Endothelial cell of umbilical vein (primary cell): ENCODE measurements at regions not wholly inside any gene's neighbourhood (a gene's known extent, or its start where the extent isn't known, plus 50 kb on each side); places are given as distances from the start of the nearest gene placed in this dataset.

Source experiments
- BruUV-seq: library from RNA; stranded (reverse); fragments of 400-500 nt; replicated peaks from 2 replicates; lab custom pipeline; 2021; lab: Mats Ljungman, UMichigan
- CTCF ChIA-PET: fragments of 300-600, 350-600 bp; sonication (Branson Sonifier 250); formaldehyde crosslinking; loops from one replicate; lab custom pipeline; 2021; ENCODE audit warnings: antibody characterized with exemption, inconsistent platforms; lab: Charles Lee
- POLR2A ChIA-PET: fragments of 300-600, 350-600 bp; sonication (Branson Sonifier 250); formaldehyde crosslinking; loops from one replicate; lab custom pipeline; 2021; ENCODE audit warnings: antibody characterized with exemption, inconsistent platforms; lab: Charles Lee
- DNase-seq: peaks from one replicate; pipeline ENCODE4 v3.0.0-alpha.2; 2011; ENCODE audit warnings: low read depth, low spot score
- FAIRE-seq: peaks from 2 replicates; lab custom pipeline; 2011; peaks lifted over from hg19 to GRCh38; lab: Jason Lieb, UNC
- H2AFZ ChIP-seq: 2 replicates; pipeline ENCODE4 v1.6.0; 2012; ENCODE audit warnings: low read depth, low read length, control low read depth, inconsistent platforms
- H3K27ac ChIP-seq: 2 replicates; pipeline ENCODE4 v1.5.1; 2011; ENCODE audit warnings: low read depth, mild to moderate bottlenecking, control low read depth, low read length, moderate library complexity; ENCODE audit not compliant: insufficient read depth
- H3K27me3 ChIP-seq, 2 experiments: 2 replicates each; pipeline versions ENCODE4 v1.6.0 to v1.6.1; 2011; ENCODE audit warnings: low read length in 2 of 2, mixed read lengths in 1 of 2; ENCODE audit not compliant: control insufficient read depth in 2 of 2, insufficient read depth in 2 of 2
- H3K36me3 ChIP-seq, 2 experiments: 2 replicates in 1 of 2; 3 replicates in 1 of 2; pipeline ENCODE4 v1.5.1; 2011; ENCODE audit warnings: low read length in 2 of 2, mild to moderate bottlenecking in 1 of 2, moderate library complexity in 1 of 2; ENCODE audit not compliant: control insufficient read depth in 2 of 2, insufficient read depth in 2 of 2; ENCODE audit errors: extremely low read depth in 1 of 2
- H3K4me1 ChIP-seq: 3 replicates; pipeline ENCODE4 v1.5.1; 2011; ENCODE audit warnings: mild to moderate bottlenecking, low read length; ENCODE audit not compliant: control insufficient read depth, insufficient read depth; ENCODE audit errors: extremely low read depth
- H3K4me2 ChIP-seq: 2 replicates; pipeline ENCODE4 v1.6.1; 2011; ENCODE audit warnings: low read length, control low read depth, mixed read lengths; ENCODE audit not compliant: insufficient read depth
- H3K4me3 ChIP-seq, 3 experiments: fragments of 200-600 bp in 1 of 3; sonication (generic), shearing (Covaris generic) in 1 of 3; replicated peaks in 1 of 3; 2 replicates each; pipeline ENCODE4 v1.5.1; 2011 to 2016; ENCODE audit warnings: control low read depth in 3 of 3, low read length in 3 of 3, mild to moderate bottlenecking in 2 of 3, inconsistent platforms in 1 of 3, low read depth in 1 of 3, moderate library complexity in 1 of 3; ENCODE audit not compliant: insufficient read depth in 1 of 3
- H3K79me2 ChIP-seq: 2 replicates; pipeline ENCODE4 v1.6.0; 2012; ENCODE audit warnings: low read length, inconsistent platforms; ENCODE audit not compliant: control insufficient read depth, insufficient read depth
- H3K9ac ChIP-seq: replicated peaks from 2 replicates; pipeline ENCODE3; 2011; ENCODE audit warnings: low read length, control low read depth; ENCODE audit not compliant: insufficient read depth; ENCODE audit errors: extremely low read depth
- H3K9me1 ChIP-seq: replicated peaks from 3 replicates; pipeline ENCODE4 v1.6.0; 2011; ENCODE audit warnings: mild to moderate bottlenecking, low read length; ENCODE audit not compliant: control insufficient read depth, insufficient read depth; ENCODE audit errors: extremely low read depth
- H3K9me3 ChIP-seq: replicated peaks from 2 replicates; pipeline ENCODE4 v1.5.1; 2012; ENCODE audit warnings: low read length, inconsistent platforms; ENCODE audit not compliant: control insufficient read depth, insufficient read depth
- H4K20me1 ChIP-seq: replicated peaks from 2 replicates; pipeline ENCODE3; 2011; ENCODE audit warnings: mild to moderate bottlenecking, low read length; ENCODE audit not compliant: control insufficient read depth, insufficient read depth; ENCODE audit errors: extremely low read depth
- CTCF ChIP-seq, 2 donors: IDR thresholded peaks; 1 replicate in 1 of 2; 2 replicates in 1 of 2; pipeline ENCODE4 v1.5.1; 2011; ENCODE audit warnings: low read length in 2 of 2, mild to moderate bottlenecking in 2 of 2, moderate library complexity in 2 of 2, control low read depth in 1 of 2, inconsistent platforms in 1 of 2, low read depth in 1 of 2; ENCODE audit not compliant: insufficient read depth in 1 of 2; ENCODE audit errors: extremely low read depth in 1 of 2
- EZH2 ChIP-seq: IDR thresholded peaks from 2 replicates; pipeline ENCODE4 v1.6.1; 2012; ENCODE audit warnings: borderline replicate concordance, low read depth, mild to moderate bottlenecking, moderate library complexity, low read length, inconsistent platforms; ENCODE audit not compliant: severe bottlenecking
- FOS ChIP-seq: IDR thresholded peaks from 2 replicates; pipeline ENCODE4 v1.6.1; 2011; ENCODE audit warnings: mild to moderate bottlenecking, low read length, moderate library complexity, borderline replicate concordance; ENCODE audit not compliant: insufficient read depth
- GATA2 ChIP-seq: IDR thresholded peaks from 2 replicates; pipeline ENCODE4 v1.7.0; 2011; ENCODE audit warnings: low read depth, mild to moderate bottlenecking, moderate library complexity, mixed read lengths, low read length; ENCODE audit not compliant: insufficient read length, insufficient read depth
- JUN ChIP-seq: IDR thresholded peaks from 2 replicates; pipeline ENCODE4 v1.6.1; 2011; ENCODE audit warnings: borderline replicate concordance, low read depth; ENCODE audit not compliant: insufficient read length, insufficient read depth
- MAX ChIP-seq: IDR thresholded peaks from 2 replicates; pipeline ENCODE4 v1.6.1; 2011; ENCODE audit not compliant: insufficient read depth, insufficient read length
- MYC ChIP-seq: IDR thresholded peaks from one replicate; pipeline ENCODE4 v1.6.1; 2011; ENCODE audit warnings: mild to moderate bottlenecking, low read depth, low read length
- POLR2A ChIP-seq: IDR thresholded peaks from 2 replicates; pipeline ENCODE4 v1.6.1; 2012; ENCODE audit warnings: low read depth, mild to moderate bottlenecking, control low read depth, low read length
- POLR2AphosphoS5 ChIP-seq: IDR thresholded peaks from 2 replicates; pipeline ENCODE4 v1.6.1; 2012; ENCODE audit warnings: low read depth, mild to moderate bottlenecking, control low read depth, low read length, moderate library complexity; ENCODE audit not compliant: insufficient read depth
- dilution Hi-C: fragments of 300-500 bp; cut with MboI; formaldehyde crosslinking; loops from one replicate; pipeline ENCODE4 v1.15.0; 2019; ENCODE audit warnings: low sequenced_read_pairs; ENCODE audit not compliant: extremely low pct_ligation_motif_present
- intact Hi-C: fragments of 100-400 bp; cut with micrococcal nuclease; formaldehyde crosslinking; loops from one replicate; pipeline ENCODE4 v1.10.0; 2022

- Histone ChIP-seq H2AFZ (peak overlapping the region; percentile 60), H3K4me2 (no peak overlapping the region), H3K79me2 (no peaks in the 10 kb centered on the region), H4K20me1 (no peaks in the 10 kb centered on the region), H3K9ac (no peak overlapping the region), H3K4me1 (peaks cover 8% of the 10 kb centered on the region), H3K36me3 (no peaks in the 10 kb centered on the region), H3K9me1 (no peaks in the 10 kb centered on the region), H3K9me3 (no peaks in the 10 kb centered on the region), H3K4me3 (no peak overlapping the region), H3K27me3 (no peaks in the 10 kb centered on the region), H3K27ac (no peak overlapping the region)
- intact Hi-C loops (no loop called here), dilution Hi-C loops (no loop called here)
- TF ChIP-seq FOS (peak; percentile 58), JUN (no peak), POLR2AphosphoS5 (no peak)
- ChIA-PET POLR2A (no interaction called here), CTCF (interaction anchor here (1.0 to 2.1 kb wide), 14 partner anchors 8 to 992 kb away, joined by 3 to 11 read pairs (median 5); no protein-coding TSS in a partner anchor)
- peak; percentile 78 for FAIRE-seq
- DNase-seq, result peak; percentile 52
- no TSS peak for BruUV-seq
These were observed 202.5 kb upstream of the DDHD1 start for GRCh38 chr14:53355581-53356112.

GRCh38 chr14:53354336-53354735, 201.2 kb upstream of the DDHD1 start:
- Histone ChIP-seq H3K4me1 (peaks cover 8% of the 10 kb centered on the region), H3K27ac (no peak overlapping the region), H3K36me3 (no peaks in the 10 kb centered on the region), H3K27me3 (no peaks in the 10 kb centered on the region), H3K9me3 (no peaks in the 10 kb centered on the region), H3K4me2 (no peak overlapping the region), H3K9ac (no peak overlapping the region), H3K9me1 (no peaks in the 10 kb centered on the region), H2AFZ (no peak overlapping the region), H3K4me3 (no peak overlapping the region), H4K20me1 (no peaks in the 10 kb centered on the region), H3K79me2 (no peaks in the 10 kb centered on the region)
- dilution Hi-C loops, result no loop called here
- ChIA-PET POLR2A (no interaction called here), CTCF (interaction anchor here (1.2 to 2.1 kb wide), 5 partner anchors 7 to 975 kb away, joined by 3 to 7 read pairs (median 6); no protein-coding TSS in a partner anchor)
- no TSS peak for BruUV-seq
- DNase-seq (no peak), FAIRE-seq (no peak)
- intact Hi-C loops, result no loop called here
- TF ChIP-seq MAX, result no peak
- TF ChIP-seq JUN, result no peak
- no peak for TF ChIP-seq POLR2AphosphoS5
- TF ChIP-seq FOS, result no peak
- no peak for TF ChIP-seq EZH2
- no peak for TF ChIP-seq POLR2A
- TF ChIP-seq GATA2, result no peak
- TF ChIP-seq CTCF (IDR thresholded peaks at IDR 0.05; ENCODE audit: extremely low read depth in 1 of 2, insufficient read depth in 1 of 2, low read depth in 1 of 2, low read length in 2 of 2), result no peak
- no peak for TF ChIP-seq MYC
